K562 (cell line): ENCODE measurements at regions not wholly inside any gene's neighbourhood (a gene's known extent, or its start where the extent isn't known, plus 50 kb on each side); places are given as distances from the start of the nearest gene placed in this dataset.

Experiments
- KLF13 ChIP-seq: fragments of 450-650 bp; IDR thresholded peaks from 2 replicates; pipeline ENCODE4 v1.6.1; 2016; ENCODE audit warnings: missing genetic modification characterization, low read depth, mild to moderate bottlenecking, missing compliant biosample characterization, moderate library complexity, borderline replicate concordance
- TCF7 ChIP-seq: sonication (generic); IDR thresholded peaks from 2 replicates; pipeline ENCODE4 v1.6.1; 2016; ENCODE audit warnings: antibody characterized with exemption, borderline replicate concordance
- ZNF707 ChIP-seq: fragments of 250-450 bp; sonication (Bioruptor Pico); conservative IDR thresholded peaks from 2 replicates; pipeline ENCODE4 v1.8.0; 2022; ENCODE audit warnings: inconsistent platforms, mild to moderate bottlenecking, moderate library complexity
- TF ChIP-seq, protein P1 (sequence below), 3 experiments: IDR thresholded peaks in 2 of 3; conservative IDR thresholded peaks in 1 of 3; 2 replicates each; pipeline ENCODE4 v1.5.1; 2011 to 2012; ENCODE audit warnings: low read length in 3 of 3, mild to moderate bottlenecking in 3 of 3, control low read depth in 2 of 3, improper control_type of control experiment in 1 of 3, inconsistent platforms in 1 of 3, low read depth in 1 of 3, mixed read lengths in 1 of 3, moderate library complexity in 1 of 3; ENCODE audit not compliant: insufficient read depth in 2 of 3
- TF ChIP-seq, protein P2 (sequence below): sonication (generic); formaldehyde crosslinking; IDR thresholded peaks from 2 replicates; pipeline ENCODE4 v1.8.0; 2022; ENCODE audit warnings: missing genetic modification reagents, mild to moderate bottlenecking, borderline replicate concordance

DNA sequence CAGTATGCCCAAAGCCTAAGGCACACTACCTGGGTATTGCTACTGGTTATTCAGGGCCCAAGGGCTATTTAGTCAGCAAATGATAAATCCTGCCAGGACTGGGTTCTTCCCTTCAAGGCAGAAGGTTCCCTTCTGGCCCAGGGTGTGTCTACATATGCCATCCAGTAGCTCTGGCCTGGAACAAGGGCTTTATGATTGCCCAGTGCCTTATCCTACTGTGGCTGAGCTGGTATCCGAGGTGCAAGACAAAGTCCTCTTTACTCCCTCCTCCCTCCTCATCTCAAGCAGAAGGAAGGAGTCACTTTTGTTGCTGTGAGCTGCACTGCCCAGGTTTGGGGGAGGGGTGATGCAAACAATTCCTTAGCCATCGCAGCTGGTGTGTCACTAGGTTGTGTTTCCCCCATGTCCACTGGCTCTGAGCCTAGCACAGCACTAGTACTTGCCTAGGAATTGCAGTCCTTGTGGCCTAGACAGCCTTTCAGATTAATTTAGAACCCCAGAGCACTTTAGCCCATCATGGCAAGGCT lies 221.8 kb upstream of the TGFBR2 start:
- TF ChIP-seq ZNF707 (no peak), KLF13 (tag) (no peak), TCF7 (no peak)
- TF ChIP-seq, protein P1, sequence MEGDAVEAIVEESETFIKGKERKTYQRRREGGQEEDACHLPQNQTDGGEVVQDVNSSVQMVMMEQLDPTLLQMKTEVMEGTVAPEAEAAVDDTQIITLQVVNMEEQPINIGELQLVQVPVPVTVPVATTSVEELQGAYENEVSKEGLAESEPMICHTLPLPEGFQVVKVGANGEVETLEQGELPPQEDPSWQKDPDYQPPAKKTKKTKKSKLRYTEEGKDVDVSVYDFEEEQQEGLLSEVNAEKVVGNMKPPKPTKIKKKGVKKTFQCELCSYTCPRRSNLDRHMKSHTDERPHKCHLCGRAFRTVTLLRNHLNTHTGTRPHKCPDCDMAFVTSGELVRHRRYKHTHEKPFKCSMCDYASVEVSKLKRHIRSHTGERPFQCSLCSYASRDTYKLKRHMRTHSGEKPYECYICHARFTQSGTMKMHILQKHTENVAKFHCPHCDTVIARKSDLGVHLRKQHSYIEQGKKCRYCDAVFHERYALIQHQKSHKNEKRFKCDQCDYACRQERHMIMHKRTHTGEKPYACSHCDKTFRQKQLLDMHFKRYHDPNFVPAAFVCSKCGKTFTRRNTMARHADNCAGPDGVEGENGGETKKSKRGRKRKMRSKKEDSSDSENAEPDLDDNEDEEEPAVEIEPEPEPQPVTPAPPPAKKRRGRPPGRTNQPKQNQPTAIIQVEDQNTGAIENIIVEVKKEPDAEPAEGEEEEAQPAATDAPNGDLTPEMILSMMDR (IDR thresholded peaks at IDR 0.05 in 2 of 3, conservative IDR thresholded peaks at IDR 0.05 in 1 of 3; ENCODE audit: insufficient read depth in 2 of 3, low read depth in 1 of 3, low read length in 3 of 3): no peak
- TF ChIP-seq, protein P2, sequence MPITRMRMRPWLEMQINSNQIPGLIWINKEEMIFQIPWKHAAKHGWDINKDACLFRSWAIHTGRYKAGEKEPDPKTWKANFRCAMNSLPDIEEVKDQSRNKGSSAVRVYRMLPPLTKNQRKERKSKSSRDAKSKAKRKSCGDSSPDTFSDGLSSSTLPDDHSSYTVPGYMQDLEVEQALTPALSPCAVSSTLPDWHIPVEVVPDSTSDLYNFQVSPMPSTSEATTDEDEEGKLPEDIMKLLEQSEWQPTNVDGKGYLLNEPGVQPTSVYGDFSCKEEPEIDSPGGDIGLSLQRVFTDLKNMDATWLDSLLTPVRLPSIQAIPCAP (CRISPR knock-in tag): no peak
